Sciatic nerve (tissue), 2 donors: ENCODE measurements at regions not wholly inside any gene's neighbourhood (a gene's known extent, or its start where the extent isn't known, plus 50 kb on each side); places are given as distances from the start of the nearest gene placed in this dataset.

Source experiments
- ATAC-seq: fragments of 200-7000 bp; cut with Tn5 transposase; one replicate; pipeline ENCODE4 v1.9.1; 2020; ENCODE audit warnings: mild to moderate bottlenecking, moderate library complexity
- DNase-seq: peaks from one replicate; pipeline ENCODE4 v3.0.0-alpha.2; 2020; ENCODE audit warnings: low spot score
- intact Hi-C: fragments of 100-400 bp; cut with DNase I; formaldehyde crosslinking; loops from one replicate; pipeline ENCODE4 v1.14.2; 2022
- donor health status: DM: no; HTN: no; CAD: no.
- donor health status: DM: no; HTN: no; CAD: no.

DNA sequence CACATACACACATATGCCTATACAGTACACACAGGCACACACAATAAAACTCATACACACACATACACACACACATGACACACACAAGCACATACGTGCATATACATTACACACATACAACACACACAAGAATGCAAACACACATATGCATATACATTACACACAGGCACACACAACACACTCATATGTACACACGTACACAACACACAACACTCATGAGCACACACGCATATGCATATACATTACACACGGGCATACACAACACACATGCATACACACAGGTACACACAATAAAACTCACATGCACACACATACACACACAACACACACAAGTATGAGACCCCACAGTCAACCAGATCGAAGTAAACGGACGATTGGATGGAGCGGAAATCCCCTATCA is 238.2 kb downstream of the ERMARD start:
- ATAC-seq, result no peak
- intact Hi-C loops, result no loop called here
- no peak for DNase-seq

DNA sequence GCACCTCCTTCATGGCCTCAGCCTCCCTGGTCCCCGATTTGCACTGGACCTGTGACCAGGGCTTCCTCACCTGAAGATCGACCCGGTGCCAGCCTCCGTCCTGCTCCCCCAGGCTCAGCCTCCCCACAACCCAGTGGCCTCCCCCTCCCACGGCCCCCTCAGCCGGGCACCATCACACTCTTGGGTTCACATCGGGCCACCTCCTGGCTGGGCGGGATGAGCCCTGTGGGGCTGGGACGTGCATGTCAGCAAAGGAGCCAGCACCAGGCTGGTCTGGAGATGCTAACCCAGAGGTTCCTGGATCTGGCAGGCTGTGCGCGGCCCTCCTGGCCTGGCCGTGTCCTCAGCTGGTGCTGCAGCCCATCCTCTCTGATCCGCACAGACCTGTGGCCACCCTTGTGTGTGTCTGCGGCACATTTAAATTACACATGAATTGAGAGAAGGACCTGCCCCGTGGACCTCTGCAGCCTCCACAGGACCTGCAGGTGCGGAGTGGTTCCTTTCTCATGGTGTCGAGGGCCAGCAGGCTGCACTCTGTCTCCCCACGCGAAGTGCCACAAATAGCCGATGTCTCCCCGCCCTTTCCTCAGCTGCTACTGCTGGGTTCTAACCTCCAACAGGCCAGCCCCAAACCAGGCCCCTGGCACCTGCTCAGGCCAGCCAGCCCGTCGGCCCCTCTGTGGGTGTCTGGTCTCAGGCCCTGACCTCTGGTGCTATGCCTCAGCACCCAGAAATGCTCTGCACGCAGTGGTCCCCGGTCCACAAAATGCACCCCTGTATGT is 237.5 kb downstream of the ERMARD start:
- no peak for DNase-seq
- intact Hi-C loops, result no loop called here

DNA sequence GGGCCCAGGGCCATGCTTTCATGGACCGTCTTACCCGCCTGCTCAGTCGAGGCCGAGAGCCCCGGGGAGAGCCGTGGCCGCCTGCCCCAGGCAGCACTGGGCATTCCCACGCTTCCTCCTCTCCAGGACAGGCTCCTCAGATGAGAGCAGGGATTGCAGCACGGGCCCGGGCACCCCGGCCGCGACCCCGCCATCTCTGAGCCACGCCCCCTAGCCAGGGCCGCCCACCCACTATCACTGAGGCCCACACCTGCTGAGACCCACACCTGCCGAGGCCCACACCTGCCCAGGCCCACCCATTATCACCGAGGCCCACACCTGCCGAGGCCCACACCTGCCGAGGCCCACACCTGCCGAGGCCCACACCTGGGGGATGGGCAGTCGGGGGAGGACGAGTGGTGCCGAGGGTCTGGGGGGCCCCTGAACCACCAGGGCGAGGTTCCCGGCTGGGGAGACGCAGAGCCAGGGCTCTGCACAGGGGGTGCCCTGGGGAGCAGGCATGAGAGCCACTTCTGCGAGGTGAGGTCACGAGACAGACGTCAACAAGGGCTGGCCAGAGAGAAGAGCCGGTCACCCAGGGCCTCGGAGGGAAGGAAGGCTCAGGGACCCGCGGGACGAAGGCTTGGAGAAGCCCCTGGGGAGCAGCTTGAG is 235.6 kb downstream of the ERMARD start:
- ATAC-seq, result no peak
- intact Hi-C loops, result no loop called here
- DNase-seq, result peak; percentile 55

More for the DNA sequence above, 237.5 kb downstream of the ERMARD start:
- no peak for ATAC-seq

DNA sequence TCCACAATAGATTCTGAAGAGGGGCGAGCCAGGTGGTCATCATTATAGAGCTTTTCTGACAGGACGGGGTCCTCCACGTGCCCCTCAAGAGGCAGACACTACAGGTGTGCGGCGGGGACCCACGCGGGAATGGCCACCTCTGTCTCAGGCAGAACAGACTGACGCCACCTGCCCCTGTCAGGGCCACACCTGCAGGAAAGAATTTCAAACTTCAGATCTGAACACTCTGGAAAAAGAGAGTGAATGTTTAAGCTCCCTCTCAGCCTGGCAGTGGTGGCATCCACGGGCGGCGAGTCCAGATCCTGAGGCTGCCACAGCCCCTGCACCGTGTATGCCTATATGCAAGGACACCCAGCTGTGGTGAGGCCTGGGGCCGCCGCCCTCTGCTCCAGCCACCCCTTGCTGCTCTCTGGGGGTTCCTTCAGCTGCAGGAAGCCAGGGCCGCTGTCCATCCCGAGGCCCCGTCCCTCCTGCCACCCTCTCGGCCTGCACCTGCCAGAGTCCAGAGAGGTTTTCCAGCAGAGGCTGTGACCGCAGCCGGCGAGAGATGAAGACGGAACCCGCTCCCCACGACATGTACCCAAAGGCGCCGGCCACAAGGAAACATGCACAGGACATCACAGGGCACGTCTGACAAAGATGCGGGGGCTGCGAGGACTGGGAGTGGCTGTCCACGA is 234.9 kb downstream of the ERMARD start:
- DNase-seq, result peak; percentile 42
- intact Hi-C loops, result no loop called here
- ATAC-seq, result no peak

DNA sequence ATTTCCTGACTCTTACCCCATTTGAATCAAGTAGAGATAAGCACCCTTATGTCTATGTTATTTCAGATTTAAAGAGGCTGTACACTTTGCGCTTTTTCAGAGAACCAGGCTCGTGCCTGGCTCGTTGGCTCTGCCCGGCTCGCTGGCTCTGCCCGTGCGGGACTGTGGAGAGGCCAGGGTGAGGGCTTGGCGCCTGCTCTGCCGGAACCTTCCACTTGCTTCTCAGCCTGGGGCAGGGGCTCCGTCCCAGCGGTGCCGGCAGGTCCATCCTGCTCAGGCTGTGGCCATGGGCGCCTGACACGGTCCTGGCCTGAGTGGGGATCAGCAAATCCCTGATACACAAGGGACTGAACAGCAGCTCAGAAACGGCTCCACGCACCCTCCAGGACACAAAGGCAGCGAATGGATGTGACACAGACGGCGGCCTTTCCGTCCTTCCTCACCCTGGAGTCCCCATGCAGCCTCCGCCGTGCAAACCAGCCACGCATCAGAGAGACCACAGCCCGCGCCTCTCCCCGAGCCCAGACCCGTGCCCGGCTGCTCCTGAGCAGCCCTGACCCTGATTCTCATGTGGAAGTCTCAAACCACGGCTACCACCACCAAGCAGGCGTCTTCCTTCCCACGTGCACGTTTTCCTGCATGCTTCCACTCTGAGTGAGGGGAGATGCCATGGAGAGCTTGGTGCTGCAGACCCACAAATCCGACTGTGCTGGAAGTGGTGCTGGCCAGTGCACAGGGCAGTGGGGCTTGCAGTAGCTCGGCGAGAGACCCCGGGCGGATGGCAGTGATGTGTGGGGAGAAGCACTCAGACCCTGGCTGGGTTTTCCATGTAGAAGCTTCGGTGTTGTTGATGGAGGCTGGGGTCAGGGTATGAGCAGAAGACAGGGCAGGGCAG is 233.9 kb downstream of the ERMARD start:
- DNase-seq, result peak; percentile 41

DNA sequence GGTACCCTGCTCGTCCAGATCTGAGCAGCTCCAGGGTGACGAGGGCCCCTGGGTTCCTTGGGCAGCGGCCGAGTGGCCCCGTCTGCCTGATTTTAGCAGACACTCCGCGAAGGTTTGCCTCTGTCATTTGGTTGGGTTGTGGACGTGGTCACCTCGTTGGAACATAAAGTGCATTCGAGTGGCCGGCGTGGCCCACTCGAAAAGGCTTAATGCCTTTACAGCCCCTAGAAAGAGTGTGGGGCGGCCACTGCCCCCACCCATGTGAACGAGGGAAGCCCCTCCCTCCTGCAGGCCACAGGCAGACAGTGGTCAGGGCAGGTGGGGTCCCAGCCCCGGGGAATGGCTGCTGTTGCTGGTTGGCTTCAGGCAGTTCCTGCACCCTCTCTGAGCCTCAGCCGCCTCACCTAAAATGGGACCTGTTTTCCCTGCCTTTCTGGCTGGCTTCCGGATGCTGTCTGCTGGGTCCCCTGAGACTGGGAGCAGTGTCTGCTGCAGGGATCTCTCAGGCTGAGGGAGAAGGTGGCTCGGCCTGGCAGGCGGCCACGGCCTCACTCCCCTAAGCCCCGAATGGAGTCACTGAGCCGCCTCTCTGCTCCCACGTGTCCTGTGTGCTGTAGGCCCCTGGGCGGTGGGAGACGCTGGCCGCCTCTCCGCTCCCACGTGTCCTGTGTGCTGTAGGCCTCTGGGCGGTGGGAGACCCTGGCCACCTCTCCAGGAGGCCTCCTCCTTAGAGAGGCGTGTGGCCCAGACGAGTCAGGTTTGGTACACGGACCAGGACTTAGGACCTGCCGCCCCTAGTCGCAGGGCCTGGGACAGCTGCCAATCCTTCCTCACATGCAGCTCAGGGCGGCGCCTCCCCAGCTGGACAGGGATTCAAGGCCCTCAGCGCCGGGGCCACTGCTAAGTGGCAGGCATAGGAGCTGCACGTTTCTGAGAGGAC is 233.0 kb downstream of the ERMARD start:
- ATAC-seq (no peak), DNase-seq (peak; percentile 47)
- intact Hi-C loops, result no loop called here

More for the DNA sequence above, 233.9 kb downstream of the ERMARD start:
- intact Hi-C loops, result no loop called here
- ATAC-seq, result no peak

DNA sequence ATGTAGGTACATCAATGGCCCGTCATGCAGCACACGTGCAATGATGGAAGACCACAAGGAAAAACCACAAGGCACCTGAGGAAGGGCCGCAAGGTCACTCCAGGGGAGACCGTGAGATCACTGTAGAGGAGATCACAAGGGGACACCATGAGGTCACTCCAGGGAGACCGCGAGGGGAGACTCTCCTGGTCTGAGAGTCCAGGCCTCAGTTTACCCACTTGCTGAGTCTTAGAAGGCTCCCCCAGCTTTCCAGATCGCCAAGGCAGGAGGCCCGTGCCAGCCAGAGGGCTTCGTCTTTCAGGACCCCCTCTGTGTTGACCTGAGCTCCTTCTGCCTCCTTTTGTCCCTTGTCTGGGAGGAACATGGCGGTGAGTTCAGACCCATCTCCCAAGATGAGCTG is 232.2 kb downstream of the ERMARD start:
- intact Hi-C loops, result no loop called here
- DNase-seq, result no peak
- peak; percentile 13 for ATAC-seq

DNA sequence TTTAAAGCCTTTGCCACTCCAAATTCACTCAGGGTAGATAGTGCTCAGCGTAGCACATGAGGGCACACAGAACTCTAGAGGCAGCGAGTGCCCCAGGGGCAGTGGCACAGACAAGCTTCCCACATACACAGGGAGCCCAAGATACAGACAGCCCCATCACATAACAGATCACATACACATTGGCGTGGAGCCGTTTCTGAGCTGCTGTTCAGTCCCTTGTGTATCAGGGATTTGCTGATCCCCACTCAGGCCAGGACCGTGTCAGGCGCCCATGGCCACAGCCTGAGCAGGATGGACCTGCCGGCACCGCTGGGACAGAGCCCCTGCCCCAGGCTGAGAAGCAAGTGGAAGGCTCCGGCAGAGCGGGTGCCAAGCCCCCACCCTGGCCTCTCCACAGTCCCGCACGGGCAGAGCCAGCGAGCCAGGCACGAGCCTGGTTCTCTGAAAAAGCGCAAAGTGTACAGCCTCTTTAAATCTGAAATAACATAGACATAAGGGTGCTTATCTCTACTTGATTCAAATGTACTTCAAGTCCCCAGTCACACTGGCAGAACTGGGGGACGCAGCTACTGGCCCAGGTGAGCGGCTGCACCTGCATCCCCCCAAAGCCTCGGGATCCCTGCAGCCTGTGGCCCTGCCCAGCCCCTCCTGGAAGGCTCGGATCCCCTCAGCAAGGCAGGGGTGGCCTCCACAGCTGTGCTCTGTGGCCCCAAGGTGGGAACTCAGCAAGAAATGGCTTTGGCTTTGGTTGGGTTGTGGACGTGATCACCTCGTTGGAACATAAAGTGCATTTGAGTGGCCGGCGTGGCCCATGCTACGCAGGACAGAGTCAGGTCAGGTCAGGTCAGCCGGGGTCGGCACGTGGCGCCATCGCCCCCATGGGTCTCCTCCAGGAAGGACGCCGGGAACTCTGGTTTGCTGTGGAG is 231.3 kb downstream of the ERMARD start:
- ATAC-seq (no peak), DNase-seq (no peak)
- intact Hi-C loops, result no loop called here

DNA sequence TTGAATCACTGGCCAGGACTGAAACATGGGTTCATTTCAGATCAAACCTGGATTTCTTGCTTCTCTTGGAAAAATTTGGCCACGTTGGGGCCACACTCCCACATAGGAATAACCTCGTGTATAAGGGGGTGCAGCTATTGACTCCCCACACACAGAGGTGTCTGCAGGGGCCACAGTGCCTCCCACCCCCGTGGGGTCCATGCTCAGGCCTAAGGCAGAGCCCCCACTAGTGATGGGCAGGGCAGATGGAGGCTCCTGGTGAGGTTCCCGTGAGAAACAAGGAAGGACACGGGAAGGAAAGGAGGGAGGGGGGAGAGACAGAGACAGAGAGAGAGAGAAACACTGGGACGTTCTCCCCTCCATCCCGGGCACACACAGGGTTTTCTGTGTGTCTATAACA is 230.5 kb downstream of the ERMARD start:
- no peak for DNase-seq
- no peak for ATAC-seq
- intact Hi-C loops, result no loop called here

DNA sequence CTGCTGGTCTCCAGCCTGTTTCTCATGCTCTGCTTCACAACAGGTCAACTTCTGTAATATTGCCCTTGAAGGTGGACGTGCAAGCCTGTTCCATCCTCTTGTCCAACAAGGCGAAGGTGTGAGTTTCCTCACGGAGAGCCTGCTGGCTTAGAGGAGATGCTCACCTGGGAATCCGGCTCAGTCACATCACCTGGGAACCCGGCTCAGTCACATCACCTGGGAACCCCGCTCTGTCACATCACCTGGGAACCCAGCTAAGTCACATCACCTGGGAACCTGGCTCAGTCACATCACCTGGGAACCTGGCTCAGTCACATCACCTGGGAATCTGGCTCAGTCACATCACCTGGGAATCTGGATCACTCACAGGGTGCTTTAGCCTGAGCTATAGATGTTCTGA is 230.1 kb downstream of the ERMARD start:
- DNase-seq (no peak), ATAC-seq (no peak)
- intact Hi-C loops, result no loop called here

DNA sequence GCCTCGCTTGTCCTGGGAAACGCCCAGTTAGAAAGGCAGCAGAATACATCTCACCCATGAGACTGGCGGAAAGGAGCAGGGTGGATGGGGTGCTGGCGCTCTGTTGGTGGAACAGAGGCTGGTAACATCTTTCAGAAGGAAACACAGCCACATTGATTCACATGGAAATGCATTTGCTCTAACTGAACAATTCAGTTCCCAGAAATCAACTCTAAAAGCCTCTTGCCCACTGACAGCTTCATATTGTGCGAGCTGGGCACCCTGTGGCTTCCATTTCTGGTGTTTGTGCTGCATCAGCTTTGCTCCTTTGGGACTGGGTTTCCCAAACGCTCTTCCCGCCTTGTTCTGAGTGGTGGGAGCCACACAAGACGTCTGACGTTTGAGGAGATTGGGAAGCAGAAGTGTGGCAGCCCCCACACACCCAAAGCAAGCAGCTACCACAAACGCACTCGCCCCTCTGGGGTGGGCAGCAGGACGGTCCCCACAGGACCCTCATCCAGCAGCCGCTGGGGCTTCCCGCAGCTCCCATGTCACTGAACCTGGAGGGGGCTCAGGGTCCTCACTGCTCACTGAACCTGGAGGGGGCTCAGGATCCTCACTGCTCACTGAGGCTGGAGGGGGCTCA is 229.5 kb downstream of the ERMARD start:
- intact Hi-C loops, result no loop called here
- ATAC-seq (no peak), DNase-seq (no peak)

DNA sequence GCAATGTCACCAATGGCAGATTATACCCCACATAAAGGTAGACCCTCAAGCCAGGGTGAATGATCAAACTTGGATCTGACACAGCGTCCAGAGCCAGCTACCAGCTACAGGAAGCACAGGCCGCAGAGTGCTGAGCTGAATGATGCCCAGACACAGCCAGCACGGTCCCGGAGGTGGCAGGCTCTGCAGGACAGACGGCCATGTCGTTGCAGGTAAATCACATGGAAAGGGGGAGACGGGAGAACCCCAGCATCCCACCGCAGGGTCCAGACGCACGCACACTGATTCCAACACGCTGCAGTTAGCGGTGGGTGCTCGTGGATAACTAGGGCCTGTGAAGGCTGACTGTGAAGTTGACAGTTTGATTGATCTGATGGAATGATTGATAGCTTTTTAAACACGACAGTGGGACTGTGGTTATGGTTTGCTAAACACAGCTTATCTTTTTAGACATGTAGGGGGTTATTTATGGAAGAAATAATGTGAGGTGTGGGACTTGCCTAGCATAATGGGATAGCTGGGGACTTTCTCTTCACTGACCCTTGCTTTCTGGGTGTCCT is 228.5 kb downstream of the ERMARD start:
- DNase-seq, result no peak
- no peak for ATAC-seq
- intact Hi-C loops, result no loop called here

DNA sequence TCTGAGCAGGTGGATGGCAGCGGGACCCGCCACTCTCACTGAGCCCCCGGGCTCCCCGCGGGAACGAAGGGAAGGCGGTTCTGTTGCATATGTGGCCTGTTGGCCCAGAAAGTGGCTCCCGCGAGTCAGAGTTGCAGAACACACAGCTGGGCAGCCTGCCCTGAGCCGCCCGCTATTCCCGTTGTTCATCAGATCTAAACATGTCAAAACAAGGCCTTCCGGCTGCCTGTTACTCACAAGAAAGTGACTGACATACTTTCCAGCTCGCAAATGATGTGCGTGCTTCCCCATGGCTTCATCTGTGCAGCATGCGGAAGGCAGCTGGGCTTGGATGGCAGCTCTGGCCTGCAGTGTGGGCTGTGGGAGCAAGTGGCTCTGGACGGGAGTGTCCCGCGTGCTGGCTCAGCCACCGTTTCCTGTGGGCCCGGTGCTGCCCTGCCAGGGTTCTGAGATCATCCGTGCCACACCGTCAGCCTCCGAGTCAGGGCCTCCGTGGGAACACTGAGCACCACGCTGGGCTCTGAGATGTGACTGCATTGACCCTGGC is 227.3 kb downstream of the ERMARD start:
- intact Hi-C loops, result no loop called here
- ATAC-seq (no peak), DNase-seq (peak; percentile 48)

DNA sequence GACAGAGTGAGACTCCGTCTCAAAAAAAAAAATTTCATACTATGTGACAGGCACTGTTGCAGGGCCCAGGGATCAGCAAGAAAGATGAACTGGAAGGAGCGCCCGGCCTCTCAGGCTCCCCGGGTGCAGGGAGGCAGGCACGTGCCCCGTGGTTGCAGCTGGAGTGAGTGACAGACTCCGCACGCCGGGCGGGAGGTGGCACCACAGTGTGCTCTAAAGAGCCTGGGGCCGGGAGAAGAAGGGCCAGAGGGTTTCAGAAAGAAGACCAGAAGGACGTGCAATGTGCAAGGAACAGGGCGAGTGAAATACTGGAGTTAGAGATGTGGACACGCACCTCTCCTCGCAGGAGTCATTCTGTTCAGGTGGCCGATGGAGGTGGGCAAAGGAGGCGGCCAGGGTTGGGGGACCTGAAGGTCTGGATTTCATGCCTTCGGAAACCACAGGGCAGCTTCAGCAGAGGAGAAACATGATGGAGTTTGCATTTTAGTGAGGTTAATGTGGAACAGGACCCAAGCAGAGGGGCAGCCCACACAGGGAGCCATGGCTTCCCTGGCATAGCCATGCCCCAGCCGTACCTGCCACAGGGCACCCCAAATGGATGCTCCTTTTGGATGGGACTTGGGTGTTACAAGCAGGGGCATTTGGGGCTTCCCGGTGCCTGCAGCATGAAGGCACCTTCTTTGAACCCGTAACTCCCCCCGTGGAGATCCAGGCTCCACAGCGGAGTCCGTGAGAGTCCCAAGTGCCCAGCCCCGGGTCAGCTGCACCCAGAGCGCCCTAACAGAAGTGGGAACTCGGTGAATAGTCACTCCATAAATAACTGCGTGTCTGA is 226.2 kb downstream of the ERMARD start:
- intact Hi-C loops, result no loop called here
- ATAC-seq (no peak), DNase-seq (peak; percentile 35)

DNA sequence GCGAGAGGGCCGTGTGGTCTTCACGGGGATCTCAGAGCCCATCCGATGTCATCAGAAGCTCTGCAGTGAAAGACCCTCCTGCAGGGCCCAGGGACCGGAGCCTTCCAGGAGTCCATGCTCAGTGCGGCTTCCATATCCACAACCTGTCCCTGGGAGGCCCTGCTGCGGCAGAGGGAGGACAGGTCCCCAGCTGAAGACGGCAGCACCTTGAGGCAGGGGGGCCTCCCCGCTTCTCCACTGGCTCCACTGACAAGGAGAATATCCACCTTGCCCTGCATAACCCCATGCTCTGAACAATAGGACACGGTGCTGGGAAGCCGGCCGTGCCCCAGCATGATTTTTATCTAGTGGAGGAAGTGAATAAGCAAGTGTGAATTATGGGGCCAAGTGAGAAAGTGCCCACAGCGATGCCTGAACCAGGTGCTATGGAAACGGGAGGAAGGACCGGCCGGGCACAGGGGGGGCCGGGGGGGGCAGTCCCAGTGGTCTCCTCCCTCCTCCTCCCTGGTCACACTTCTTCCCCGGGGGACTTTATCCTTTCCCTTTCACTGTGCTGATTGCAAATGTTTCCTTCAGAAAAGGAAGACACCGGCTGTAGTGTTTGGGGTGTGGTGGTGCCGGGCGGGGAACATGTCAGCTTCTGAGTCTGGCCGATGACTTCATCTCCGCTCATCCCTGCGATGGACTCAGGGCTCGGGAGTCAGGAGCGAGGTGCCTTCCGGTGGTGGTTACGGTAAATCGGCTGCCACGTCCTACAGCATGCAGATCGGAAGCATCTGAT is 225.1 kb downstream of the ERMARD start:
- intact Hi-C loops, result no loop called here
- ATAC-seq (no peak), DNase-seq (peak; percentile 50)
